CD14-positive monocyte (primary cell): ENCODE measurements at regions not wholly inside any gene's neighbourhood (a gene's known extent, or its start where the extent isn't known, plus 50 kb on each side); places are given as distances from the start of the nearest gene placed in this dataset.

Source experiments
- DNase-seq, 3 donors: peaks; one replicate each; pipeline ENCODE4 v3.0.0-alpha.2; 2011 to 2022
- H2AFZ ChIP-seq: 2 replicates; pipeline ENCODE4 v1.6.0; 2012; ENCODE audit warnings: mild to moderate bottlenecking, low read depth, low read length, inconsistent platforms; ENCODE audit not compliant: insufficient read depth, poor library complexity, severe bottlenecking
- H3K27ac ChIP-seq, 2 donors: 1 replicate in 1 of 2; 2 replicates in 1 of 2; pipeline ENCODE4 v1.5.1; 2012 to 2013; ENCODE audit warnings: low read length in 2 of 2, control low read depth in 1 of 2, inconsistent platforms in 1 of 2, low read depth in 1 of 2, mild to moderate bottlenecking in 1 of 2
- H3K27me3 ChIP-seq, 2 donors: one replicate each; pipeline versions ENCODE4 v1.6.0 to v1.6.1; 2011 to 2013; ENCODE audit warnings: low read length in 2 of 2; ENCODE audit not compliant: control insufficient read depth in 2 of 2, insufficient read depth in 2 of 2
- H3K36me3 ChIP-seq, 2 donors: replicated peaks in 1 of 2; 1 replicate in 1 of 2; 2 replicates in 1 of 2; pipeline versions ENCODE4 v1.5.1 to v1.6.1; 2012 to 2013; ENCODE audit warnings: low read length in 2 of 2, control low read depth in 1 of 2, inconsistent platforms in 1 of 2, mild to moderate bottlenecking in 1 of 2; ENCODE audit not compliant: insufficient read depth in 2 of 2, control insufficient read depth in 1 of 2
- H3K4me1 ChIP-seq, 2 donors: 1 replicate in 1 of 2; 2 replicates in 1 of 2; pipeline versions ENCODE4 v1.5.1 to v1.6.1; 2012 to 2013; ENCODE audit warnings: low read length in 2 of 2, control low read depth in 1 of 2, inconsistent platforms in 1 of 2, mild to moderate bottlenecking in 1 of 2, moderate library complexity in 1 of 2; ENCODE audit not compliant: insufficient read depth in 2 of 2, control insufficient read depth in 1 of 2
- H3K4me2 ChIP-seq: replicated peaks from 2 replicates; pipeline ENCODE3; 2012; ENCODE audit warnings: low read length, moderate library complexity, mild to moderate bottlenecking; ENCODE audit not compliant: poor library complexity, severe bottlenecking; ENCODE audit errors: extremely low read depth
- H3K4me3 ChIP-seq, 3 experiments: fragments of 200-600 bp in 1 of 3; sonication (generic) in 1 of 3; replicated peaks in 1 of 3; 1 replicate in 2 of 3; 2 replicates in 1 of 3; pipeline ENCODE4 v1.5.1; 2011 to 2013; ENCODE audit warnings: low read length in 3 of 3, mild to moderate bottlenecking in 3 of 3, control low read depth in 2 of 3, low read depth in 2 of 3, inconsistent platforms in 1 of 3, moderate library complexity in 1 of 3
- H3K79me2 ChIP-seq: 2 replicates; pipeline ENCODE4 v1.6.0; 2012; ENCODE audit warnings: mild to moderate bottlenecking, control low read depth, inconsistent platforms, low read length, moderate library complexity; ENCODE audit not compliant: insufficient read depth
- H3K9ac ChIP-seq: 2 replicates; pipeline ENCODE4 v1.6.0; 2017; ENCODE audit warnings: low read length, mild to moderate bottlenecking; ENCODE audit not compliant: insufficient read depth, poor library complexity, severe bottlenecking
- H3K9me3 ChIP-seq, 2 donors: replicated peaks in 1 of 2; 1 replicate in 1 of 2; 2 replicates in 1 of 2; pipeline versions ENCODE4 v1.5.1 to v1.6.1; 2012 to 2013; ENCODE audit warnings: low read length in 2 of 2, control low read depth in 1 of 2; ENCODE audit not compliant: control insufficient read depth in 1 of 2, insufficient read depth in 1 of 2
- H4K20me1 ChIP-seq: 2 replicates; pipeline ENCODE4 v1.6.0; 2012; ENCODE audit warnings: mild to moderate bottlenecking, low read length, control low read depth, moderate library complexity; ENCODE audit not compliant: insufficient read depth
- H3K27ac Mint-ChIP-seq, 7 donors: one replicate each; pipeline ENCODE4 v1.8.0; 2020; ENCODE audit warnings: mild to moderate bottlenecking in 7 of 7, mixed read lengths in 7 of 7, moderate library complexity in 6 of 7, inconsistent platforms in 2 of 7
- H3K27me3 Mint-ChIP-seq, 3 donors: one replicate each; pipeline ENCODE4 v1.8.0; 2021 to 2022; ENCODE audit warnings: low read depth in 3 of 3, mild to moderate bottlenecking in 3 of 3, mixed read lengths in 3 of 3, moderate library complexity in 3 of 3, inconsistent platforms in 1 of 3
- H3K36me3 Mint-ChIP-seq, 2 donors: one replicate each; pipeline ENCODE4 v1.8.0; 2020; ENCODE audit warnings: mixed read lengths in 2 of 2, inconsistent platforms in 1 of 2, mild to moderate bottlenecking in 1 of 2
- H3K4me1 Mint-ChIP-seq: one replicate; pipeline ENCODE4 v1.8.0; 2020; ENCODE audit warnings: mild to moderate bottlenecking, mixed read lengths
- H3K4me3 Mint-ChIP-seq, 2 donors: one replicate each; pipeline ENCODE4 v1.8.0; 2020; ENCODE audit warnings: mild to moderate bottlenecking in 2 of 2, mixed read lengths in 2 of 2, moderate library complexity in 1 of 2
- H3K9me3 Mint-ChIP-seq, 7 donors: one replicate each; pipeline ENCODE4 v1.8.0; 2020 to 2022; ENCODE audit warnings: mixed read lengths in 7 of 7, mild to moderate bottlenecking in 6 of 7, moderate library complexity in 6 of 7, inconsistent platforms in 2 of 7
- CTCF ChIP-seq: fragments of 200-600 bp; IDR thresholded peaks from one replicate; pipeline ENCODE4 v1.8.0; 2022; ENCODE audit warnings: antibody characterized with exemption, mild to moderate bottlenecking
- whole genome bisulfite sequencing: methylation state at CpG from one replicate; pipeline ENCODE4 v1.1.5; 2013; ENCODE audit warnings: missing lambda C conversion rate; ENCODE audit not compliant: insufficient coverage; 5-methylcytosine and 5-hydroxymethylcytosine counted together
- intact Hi-C, 2 donors: fragments of 100-400 bp; cut with micrococcal nuclease; formaldehyde crosslinking; loops; one replicate each; pipeline versions ENCODE4 v1.15.0 to v1.15.1; 2023

GRCh38 chr5:155878991-155879575 is 447.9 kb upstream of the SGCD start:
- Histone ChIP-seq H3K9ac (no peak overlapping the region), H4K20me1 (no peaks in the 10 kb centered on the region), H2AFZ (no peak overlapping the region), H3K27me3 (no peaks in the 10 kb centered on the region), H3K27ac (no peak overlapping the region), H3K79me2 (no peaks in the 10 kb centered on the region), H3K36me3 (no peaks in the 10 kb centered on the region), H3K4me3 (no peak overlapping the region), H3K9me3 (no peaks in the 10 kb centered on the region), H3K4me1 (no peaks in the 10 kb centered on the region), H3K4me2 (no peak overlapping the region)
- Mint-ChIP-seq H3K27me3 (no peaks in the 10 kb centered on the region), H3K36me3 (no peaks in the 10 kb centered on the region), H3K27ac (no peak overlapping the region), H3K4me3 (no peak overlapping the region), H3K9me3 (peaks cover 0 to 2% (median 0%) of the 10 kb centered on the region in 7 donors), H3K4me1 (no peaks in the 10 kb centered on the region)
- intact Hi-C loops = no loop called here
- TF ChIP-seq CTCF = no peak
- DNase-seq = no peak
- WGBS = 70% methylated on average over 2 of the region's 6 CpGs

DNA sequence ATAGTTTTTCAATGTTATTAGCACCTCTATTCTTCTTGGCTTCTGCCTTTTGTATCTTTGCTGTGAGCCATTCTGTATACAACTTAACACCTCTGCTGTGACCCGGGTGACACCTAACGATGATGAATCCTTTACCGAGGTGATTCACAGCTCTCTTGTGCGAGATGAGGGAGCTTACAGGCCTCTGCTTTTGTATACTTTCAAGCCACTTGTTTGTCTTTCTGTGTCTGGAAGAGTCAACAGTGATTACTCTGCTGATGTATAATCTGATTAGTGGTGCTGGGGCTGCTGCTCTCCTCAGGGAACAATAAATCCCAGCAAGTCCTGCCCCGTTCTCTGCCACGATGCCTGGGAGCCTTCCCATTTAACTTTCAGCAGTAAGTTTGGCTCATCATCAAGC is 442.9 kb upstream of the SGCD start:
- Mint-ChIP-seq H3K4me3 (no peak overlapping the region), H3K9me3 (peaks cover 0 to 4% (median 0%) of the 10 kb centered on the region in 7 donors), H3K4me1 (no peaks in the 10 kb centered on the region), H3K36me3 (no peaks in the 10 kb centered on the region), H3K27me3 (no peaks in the 10 kb centered on the region), H3K27ac (no peak overlapping the region)
- TF ChIP-seq CTCF = no peak
- Histone ChIP-seq H3K36me3 (no peaks in the 10 kb centered on the region), H3K4me1 (no peaks in the 10 kb centered on the region), H4K20me1 (no peaks in the 10 kb centered on the region), H3K9me3 (no peaks in the 10 kb centered on the region), H3K4me2 (no peak overlapping the region), H3K9ac (no peak overlapping the region), H3K79me2 (no peaks in the 10 kb centered on the region), H3K27me3 (no peaks in the 10 kb centered on the region), H2AFZ (no peak overlapping the region), H3K27ac (no peak overlapping the region), H3K4me3 (no peak overlapping the region)
- intact Hi-C loops = no loop called here
- no peak for DNase-seq
- WGBS = 32% methylated on average over 4 of the region's 6 CpGs
